Trophoblast cell (in vitro differentiated cells and primary cell): ENCODE measurements at regions not wholly inside any gene's neighbourhood (a gene's known extent, or its start where the extent isn't known, plus 50 kb on each side); places are given as distances from the start of the nearest gene placed in this dataset.

Experiments used
- DNase-seq, 2 donors: peaks; one replicate each; pipeline ENCODE4 v3.0.0-alpha.2; 2016
- H2AFZ ChIP-seq: 2 replicates; pipeline ENCODE4 v1.6.1; 2013; ENCODE audit warnings: low read length, moderate library complexity, mild to moderate bottlenecking; ENCODE audit not compliant: insufficient read depth, poor library complexity
- H2AK5ac ChIP-seq: 2 replicates; pipeline ENCODE4 v1.6.1; 2013; ENCODE audit warnings: mild to moderate bottlenecking, low read length
- H2BK120ac ChIP-seq: 2 replicates; pipeline ENCODE4 v1.6.1; 2013; ENCODE audit warnings: low read length, mild to moderate bottlenecking, moderate library complexity; ENCODE audit not compliant: insufficient read depth, poor library complexity
- H2BK12ac ChIP-seq: 2 replicates; pipeline ENCODE4 v1.6.1; 2013; ENCODE audit warnings: mild to moderate bottlenecking, low read length, moderate library complexity
- H2BK5ac ChIP-seq: 2 replicates; pipeline ENCODE4 v1.6.1; 2013; ENCODE audit warnings: low read length, low read depth, moderate library complexity, mild to moderate bottlenecking; ENCODE audit not compliant: poor library complexity
- H3K14ac ChIP-seq: 2 replicates; pipeline ENCODE4 v1.6.1; 2013; ENCODE audit warnings: mild to moderate bottlenecking, low read length
- H3K18ac ChIP-seq: 2 replicates; pipeline ENCODE4 v1.6.1; 2013; ENCODE audit warnings: mild to moderate bottlenecking, low read length
- H3K23ac ChIP-seq: 2 replicates; pipeline ENCODE4 v1.6.1; 2013; ENCODE audit warnings: low read length
- H3K27ac ChIP-seq: 2 replicates; pipeline ENCODE4 v1.5.1; 2013; ENCODE audit warnings: low read depth, mild to moderate bottlenecking, inconsistent platforms, low read length, moderate library complexity
- H3K27me3 ChIP-seq: 2 replicates; pipeline ENCODE4 v1.6.1; 2013; ENCODE audit warnings: inconsistent platforms, mild to moderate bottlenecking, low read length, moderate library complexity; ENCODE audit not compliant: insufficient read depth
- H3K36me3 ChIP-seq, 2 experiments: 1 replicate in 1 of 2; 2 replicates in 1 of 2; pipeline ENCODE4 v1.6.1; 2013; ENCODE audit warnings: low read length in 2 of 2, mild to moderate bottlenecking in 2 of 2, moderate library complexity in 1 of 2; ENCODE audit not compliant: insufficient read depth in 2 of 2, control insufficient read depth in 1 of 2
- H3K4ac ChIP-seq: 2 replicates; pipeline ENCODE4 v1.6.1; 2013; ENCODE audit warnings: low read depth, mild to moderate bottlenecking, low read length, moderate library complexity
- H3K4me1 ChIP-seq, 2 experiments: 1 replicate in 1 of 2; 2 replicates in 1 of 2; pipeline ENCODE4 v1.6.1; 2013; ENCODE audit warnings: low read length in 2 of 2, mild to moderate bottlenecking in 2 of 2, moderate library complexity in 1 of 2; ENCODE audit not compliant: insufficient read depth in 2 of 2, control insufficient read depth in 1 of 2
- H3K4me2 ChIP-seq: 2 replicates; pipeline ENCODE4 v1.6.1; 2013; ENCODE audit warnings: inconsistent platforms, mild to moderate bottlenecking, low read length, moderate library complexity
- H3K4me3 ChIP-seq: 2 replicates; pipeline ENCODE4 v1.5.1; 2013; ENCODE audit warnings: mild to moderate bottlenecking, low read depth, low read length, inconsistent platforms
- H3K79me1 ChIP-seq: one replicate; pipeline ENCODE4 v1.6.1; 2013; ENCODE audit warnings: low read length
- H3K79me2 ChIP-seq: 2 replicates; pipeline ENCODE4 v1.6.1; 2013; ENCODE audit warnings: low read length, mild to moderate bottlenecking; ENCODE audit not compliant: control insufficient read depth, insufficient read depth, poor library complexity
- H3K9ac ChIP-seq: 2 replicates; pipeline ENCODE4 v1.6.1; 2013; ENCODE audit warnings: mild to moderate bottlenecking, low read length
- H3K9me3 ChIP-seq: 2 replicates; pipeline ENCODE4 v1.6.1; 2013; ENCODE audit warnings: low read depth, mild to moderate bottlenecking, control low read depth, inconsistent platforms, low read length; ENCODE audit not compliant: insufficient read depth
- H4K12ac ChIP-seq: 2 replicates; pipeline ENCODE4 v1.6.1; 2013; ENCODE audit warnings: low read depth, mild to moderate bottlenecking, low read length, moderate library complexity
- H4K8ac ChIP-seq: 2 replicates; pipeline ENCODE4 v1.6.1; 2013; ENCODE audit warnings: low read depth, mild to moderate bottlenecking, low read length, moderate library complexity
- H4K91ac ChIP-seq: one replicate; pipeline ENCODE4 v1.6.1; 2013; ENCODE audit warnings: low read depth, mild to moderate bottlenecking, low read length, moderate library complexity
- WGBS: extraction: QIAGEN DNeasy Blood & Tissue Kit; methylation state at CpG from one replicate; pipeline ENCODE4 v1.1.7; 2013; ENCODE audit warnings: missing lambda C conversion rate; ENCODE audit not compliant: insufficient read length, insufficient coverage; ENCODE audit errors: extremely low coverage; 5-methylcytosine and 5-hydroxymethylcytosine counted together

DNA sequence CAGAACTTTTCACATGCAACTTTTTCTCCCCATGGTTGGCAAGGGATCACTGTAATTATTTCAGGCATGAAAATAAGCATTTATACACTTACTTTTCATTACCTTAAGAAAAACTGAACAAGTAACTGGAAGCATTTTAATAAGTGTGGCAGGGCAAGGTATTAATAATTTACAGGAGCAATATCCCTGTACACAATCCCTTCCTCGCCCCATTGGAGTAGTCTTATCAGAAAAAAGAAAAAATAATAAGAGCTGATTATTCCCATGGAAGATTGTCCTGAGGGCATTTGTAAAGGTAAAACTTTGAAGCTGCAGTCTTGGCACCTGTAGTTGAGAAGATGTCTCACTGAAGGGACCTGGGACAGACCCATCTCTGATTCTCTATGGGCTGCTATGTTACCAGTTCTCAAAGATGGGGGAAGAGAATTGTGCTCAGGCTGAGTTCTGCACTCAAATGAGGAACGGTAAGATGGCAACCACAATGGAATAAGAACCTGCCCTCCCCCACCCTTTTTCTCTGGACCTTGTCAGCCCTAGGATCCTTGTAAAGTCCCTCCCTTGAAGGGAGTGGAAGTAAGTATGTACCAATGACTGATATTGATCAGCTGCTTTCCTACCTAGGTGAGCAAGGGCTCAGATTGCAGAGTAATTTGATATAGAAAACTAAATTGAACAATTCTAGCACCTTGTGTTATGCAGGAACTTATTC is 70.0 kb upstream of the AHI1 start:
- Histone ChIP-seq H3K4me3 (no peak overlapping the region), H3K36me3 (no peaks in the 10 kb centered on the region), H2BK120ac (no peak overlapping the region), H3K14ac (no peak overlapping the region), H3K9me3 (no peaks in the 10 kb centered on the region), H4K8ac (no peak overlapping the region), H2AK5ac (no peak overlapping the region), H4K91ac (no peak overlapping the region), H2AFZ (no peak overlapping the region), H3K4me1 (no peaks in the 10 kb centered on the region), H3K79me1 (no peaks in the 10 kb centered on the region), H3K18ac (no peak overlapping the region), H3K23ac (no peak overlapping the region), H2BK5ac (no peak overlapping the region), H2BK12ac (no peak overlapping the region), H3K27me3 (no peaks in the 10 kb centered on the region), H3K4ac (no peak overlapping the region), H4K12ac (no peak overlapping the region), H3K9ac (no peak overlapping the region), H3K79me2 (no peaks in the 10 kb centered on the region), H3K4me2 (no peak overlapping the region), H3K27ac (no peak overlapping the region)
- DNase-seq: no peak
- WGBS: no CpG with 5 or more reads among the region's 2 CpGs

DNA sequence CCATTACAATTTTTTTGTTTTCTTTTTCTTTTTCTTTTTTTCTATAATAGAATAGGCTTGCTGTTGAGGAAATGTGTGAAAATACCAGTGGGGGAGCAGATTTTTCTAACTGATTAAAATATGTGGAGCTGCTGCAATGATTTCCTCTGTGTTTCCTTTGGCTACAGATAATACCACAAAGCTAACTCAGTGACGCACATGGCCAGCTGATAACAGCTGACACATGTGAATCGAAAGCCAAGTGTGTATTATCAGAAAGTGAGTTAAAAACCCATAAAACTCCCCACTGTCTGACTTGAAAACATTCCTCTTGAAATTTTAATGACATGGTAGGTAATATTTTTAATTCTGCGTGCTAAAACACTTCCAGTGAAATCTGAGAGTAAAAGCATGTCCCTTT is 70.8 kb upstream of the AHI1 start:
- Histone ChIP-seq H3K9ac (no peak overlapping the region), H3K4ac (no peak overlapping the region), H2AFZ (no peak overlapping the region), H2BK12ac (no peak overlapping the region), H3K9me3 (no peaks in the 10 kb centered on the region), H3K79me2 (no peaks in the 10 kb centered on the region), H3K14ac (no peak overlapping the region), H3K18ac (no peak overlapping the region), H4K12ac (no peak overlapping the region), H3K23ac (no peak overlapping the region), H3K36me3 (no peaks in the 10 kb centered on the region), H4K8ac (no peak overlapping the region), H4K91ac (no peak overlapping the region), H3K4me3 (no peak overlapping the region), H2BK120ac (no peak overlapping the region), H3K79me1 (no peaks in the 10 kb centered on the region), H3K4me1 (no peaks in the 10 kb centered on the region), H2BK5ac (no peak overlapping the region), H3K27me3 (no peaks in the 10 kb centered on the region), H3K4me2 (no peak overlapping the region), H2AK5ac (no peak overlapping the region), H3K27ac (no peak overlapping the region)
- no peak for DNase-seq
- WGBS: no CpG with 5 or more reads among the region's 3 CpGs

DNA sequence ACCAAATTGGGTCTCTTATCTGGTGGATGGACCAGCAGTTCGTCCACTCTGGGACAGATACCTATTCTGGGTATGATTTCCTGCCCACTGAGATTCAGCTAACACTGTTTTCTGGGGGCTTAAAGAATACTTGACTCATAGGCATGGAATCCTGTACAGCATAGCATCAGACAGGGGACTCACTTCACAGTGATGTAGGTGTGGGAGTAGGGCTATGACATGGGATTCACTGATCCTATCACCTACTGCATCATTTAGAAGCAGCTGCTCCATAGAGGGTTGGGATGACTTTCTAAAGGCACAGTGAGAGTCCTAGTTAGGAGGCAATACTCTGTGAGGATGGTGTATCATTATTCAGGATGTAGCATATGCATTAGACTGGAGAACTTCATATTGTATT is 74.5 kb upstream of the AHI1 start:
- Histone ChIP-seq H4K91ac (no peak overlapping the region), H3K14ac (no peak overlapping the region), H2AFZ (no peak overlapping the region), H3K27ac (no peak overlapping the region), H3K9ac (no peak overlapping the region), H2BK5ac (no peak overlapping the region), H3K18ac (no peak overlapping the region), H3K36me3 (no peaks in the 10 kb centered on the region), H3K79me2 (no peaks in the 10 kb centered on the region), H4K12ac (no peak overlapping the region), H3K9me3 (no peaks in the 10 kb centered on the region), H3K4ac (no peak overlapping the region), H4K8ac (no peak overlapping the region), H3K79me1 (no peaks in the 10 kb centered on the region), H2BK120ac (no peak overlapping the region), H2AK5ac (no peak overlapping the region), H2BK12ac (no peak overlapping the region), H3K4me2 (no peak overlapping the region), H3K23ac (no peak overlapping the region), H3K4me3 (no peak overlapping the region), H3K27me3 (no peaks in the 10 kb centered on the region), H3K4me1 (no peaks in the 10 kb centered on the region)
- WGBS: no CpG with 5 or more reads among the region's 1 CpG
- no peak for DNase-seq

DNA sequence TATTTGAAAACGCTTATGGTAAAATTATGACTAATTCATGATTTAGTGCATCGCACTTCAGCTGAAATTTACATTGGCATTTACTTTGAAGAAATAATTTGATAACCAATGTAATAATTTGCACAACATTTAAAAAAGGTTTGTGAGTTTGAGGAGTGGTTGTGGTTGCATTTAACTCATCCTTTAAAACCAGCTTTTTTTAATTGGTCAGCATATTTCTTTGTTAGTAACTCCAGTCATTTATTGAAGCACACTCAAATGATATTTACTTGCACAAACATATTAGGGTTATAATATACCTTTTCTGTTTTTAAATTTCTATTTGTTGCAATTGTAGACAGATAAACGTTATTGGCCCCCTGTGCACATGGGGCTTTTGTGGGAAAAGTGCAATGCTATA is 78.1 kb upstream of the AHI1 start:
- Histone ChIP-seq H3K4ac (no peak overlapping the region), H2AK5ac (no peak overlapping the region), H3K27ac (no peak overlapping the region), H3K79me1 (no peaks in the 10 kb centered on the region), H3K4me1 (no peaks in the 10 kb centered on the region), H3K14ac (no peak overlapping the region), H3K23ac (no peak overlapping the region), H3K36me3 (no peaks in the 10 kb centered on the region), H3K4me3 (no peak overlapping the region), H3K9me3 (no peaks in the 10 kb centered on the region), H4K8ac (no peak overlapping the region), H2BK12ac (no peak overlapping the region), H3K79me2 (no peaks in the 10 kb centered on the region), H3K27me3 (no peaks in the 10 kb centered on the region), H3K18ac (no peak overlapping the region), H3K9ac (no peak overlapping the region), H4K12ac (no peak overlapping the region), H2AFZ (no peak overlapping the region), H2BK120ac (no peak overlapping the region), H3K4me2 (no peak overlapping the region), H2BK5ac (no peak overlapping the region), H4K91ac (no peak overlapping the region)
- no peak for DNase-seq
- WGBS: no CpG with 5 or more reads among the region's 3 CpGs
